ENCODE measurements at regions not wholly inside any gene's neighbourhood (a gene's known extent, or its start where the extent isn't known, plus 50 kb on each side); places are given as distances from the start of the nearest gene placed in this dataset.

DNA sequence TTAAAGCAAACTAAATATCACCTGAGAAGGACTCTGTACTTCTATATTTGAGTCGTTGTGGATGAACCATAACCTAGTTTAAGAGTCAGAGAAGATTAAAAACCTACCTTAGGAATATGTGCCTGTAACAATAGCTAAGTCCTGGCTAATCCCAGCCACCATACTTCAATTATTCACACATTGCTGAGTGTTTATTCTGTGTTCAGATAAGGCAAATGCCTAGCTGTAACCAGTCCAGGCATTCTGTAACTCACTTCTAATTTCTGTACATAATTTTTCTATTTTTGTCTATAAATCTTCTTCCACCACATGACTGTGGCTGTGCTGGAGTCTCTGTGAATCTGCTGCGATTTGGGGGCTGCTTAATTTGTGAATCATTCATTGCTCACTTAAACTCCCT is 441.9 kb upstream of the ADAMTS5 start:
- no peak for DNase-seq (ENCODE audit: low read depth)

DNA sequence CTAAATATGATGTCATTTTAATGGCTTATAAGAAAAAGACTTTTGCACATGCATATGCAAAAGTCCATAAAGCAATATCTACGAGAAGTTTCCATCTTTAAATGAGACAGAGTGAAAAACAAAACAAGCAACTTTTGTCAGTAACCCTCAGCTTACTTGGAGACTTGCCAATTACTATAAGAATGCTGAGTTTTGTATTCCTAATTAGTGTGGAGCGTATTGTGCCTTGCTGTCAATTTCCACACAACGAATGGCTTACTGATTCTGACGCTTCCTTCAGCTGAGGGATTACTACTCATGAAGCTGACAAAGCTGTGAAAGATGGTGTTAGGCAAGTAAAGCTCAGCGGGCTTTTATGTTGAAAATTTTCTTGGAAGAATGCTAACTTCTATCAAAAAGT is 440.4 kb upstream of the ADAMTS5 start:
- no peak for DNase-seq (ENCODE audit: low read depth)

DNA sequence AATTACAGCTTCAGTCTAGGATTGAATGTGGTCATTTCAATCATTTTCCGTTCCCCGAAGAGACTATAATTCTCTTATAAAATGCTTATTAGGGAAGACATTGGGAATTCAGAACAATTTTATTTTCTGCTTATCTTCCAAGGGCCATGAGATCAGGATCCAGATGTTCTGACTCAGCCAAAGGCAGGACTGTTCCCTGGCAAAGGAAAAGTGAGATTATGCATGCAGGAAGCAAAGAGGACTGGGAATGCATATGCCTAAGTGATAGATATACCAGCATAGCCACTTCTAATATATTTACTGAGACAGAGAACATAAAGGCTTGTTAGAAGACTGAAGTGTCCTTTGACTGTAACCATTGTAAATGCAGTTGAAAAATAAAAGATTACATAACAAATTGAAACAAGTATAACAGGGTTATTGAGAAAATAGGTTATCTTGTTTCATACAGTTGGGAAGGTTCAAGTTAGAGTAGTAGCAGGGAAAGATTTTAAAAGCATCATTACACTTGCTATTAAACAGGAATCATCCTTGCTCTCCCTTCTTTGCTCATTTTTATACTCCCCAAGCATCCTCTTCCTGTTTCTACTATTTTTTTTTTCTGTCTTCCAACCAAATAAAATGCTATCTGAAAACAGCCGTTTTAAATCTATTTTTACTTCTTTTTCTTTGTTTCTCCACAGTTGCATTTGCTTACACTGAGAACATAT is 439.6 kb upstream of the ADAMTS5 start:
- DNase-seq (ENCODE audit: low read depth), result no peak

DNA sequence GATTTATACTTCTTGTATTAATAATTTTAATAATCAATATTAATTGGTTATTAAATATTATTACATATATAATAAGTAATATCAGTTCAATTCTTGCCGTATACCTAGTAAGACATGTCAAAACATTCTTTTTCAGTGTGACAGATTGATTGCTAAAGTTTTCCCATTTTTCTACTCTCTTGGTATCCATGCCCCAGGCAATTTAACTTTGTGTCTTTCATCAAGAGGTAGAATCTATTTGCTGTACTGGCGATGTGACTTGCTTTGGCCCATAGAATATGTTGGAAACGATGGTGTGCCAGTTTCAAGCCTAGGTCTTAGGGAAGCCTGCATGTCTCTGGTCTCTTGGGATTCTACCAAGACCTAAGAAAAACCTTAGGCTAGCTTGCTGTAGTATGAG is 436.1 kb upstream of the ADAMTS5 start:
- DNase-seq (ENCODE audit: low read depth), result no peak

DNA sequence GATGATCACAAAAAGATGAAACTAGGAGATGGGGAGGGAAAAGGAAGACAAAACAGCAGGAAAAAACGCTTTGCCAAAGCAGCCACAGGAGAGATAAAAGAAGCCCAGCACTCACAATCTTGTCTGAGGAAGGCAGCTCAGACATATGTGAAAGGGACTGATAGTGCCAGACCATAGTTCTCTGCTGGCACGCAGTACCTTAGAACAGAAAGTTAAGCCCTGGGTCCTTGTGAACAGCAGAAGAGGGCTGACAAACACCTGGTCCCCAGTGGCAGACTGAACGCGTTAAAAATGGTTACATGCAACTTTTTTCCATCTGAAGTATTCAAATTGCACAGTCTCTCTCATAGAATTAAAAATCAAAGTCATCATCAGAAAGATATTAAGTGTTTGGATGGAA is 433.2 kb upstream of the ADAMTS5 start:
- DNase-seq (ENCODE audit: low read depth), result peak; percentile 3

DNA sequence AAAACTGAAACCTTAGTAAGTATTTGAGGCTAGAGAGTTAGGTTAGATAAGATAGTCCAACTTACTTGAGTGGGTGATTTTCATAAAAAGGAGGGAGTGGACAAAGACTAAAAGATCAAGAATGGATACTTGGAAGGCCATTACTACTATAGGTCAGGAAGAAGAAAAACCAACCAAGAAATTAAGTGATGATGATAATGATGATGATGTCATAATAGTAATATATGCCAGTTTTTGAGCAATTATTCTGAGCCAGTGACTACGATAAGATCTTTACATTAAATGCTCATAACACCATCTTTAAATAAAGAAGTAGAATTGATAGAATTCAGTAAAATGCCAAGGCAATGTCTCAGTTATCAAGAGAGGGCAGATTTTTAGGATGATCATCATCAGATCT is 430.7 kb upstream of the ADAMTS5 start:
- DNase-seq (ENCODE audit: low read depth), result no peak

DNA sequence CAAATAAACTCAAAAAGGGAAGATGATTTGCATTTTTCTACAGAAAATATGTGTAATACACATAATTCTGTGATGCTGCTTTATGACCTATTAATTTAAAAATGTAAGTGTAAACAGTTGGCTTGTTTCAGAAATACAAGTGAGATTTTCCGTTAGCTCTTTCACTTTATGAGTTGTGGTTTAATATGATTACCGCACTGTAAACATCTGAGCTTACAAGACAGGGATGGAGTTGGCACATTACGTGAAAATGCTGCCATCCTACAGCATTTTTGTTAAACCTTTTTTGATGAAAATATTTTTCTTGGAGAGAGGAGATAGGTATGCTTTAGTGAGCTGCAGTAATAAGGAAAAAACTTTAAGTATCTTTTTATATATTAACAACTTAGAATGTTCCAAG is 426.8 kb upstream of the ADAMTS5 start:
- no peak for DNase-seq (ENCODE audit: low read depth)

DNA sequence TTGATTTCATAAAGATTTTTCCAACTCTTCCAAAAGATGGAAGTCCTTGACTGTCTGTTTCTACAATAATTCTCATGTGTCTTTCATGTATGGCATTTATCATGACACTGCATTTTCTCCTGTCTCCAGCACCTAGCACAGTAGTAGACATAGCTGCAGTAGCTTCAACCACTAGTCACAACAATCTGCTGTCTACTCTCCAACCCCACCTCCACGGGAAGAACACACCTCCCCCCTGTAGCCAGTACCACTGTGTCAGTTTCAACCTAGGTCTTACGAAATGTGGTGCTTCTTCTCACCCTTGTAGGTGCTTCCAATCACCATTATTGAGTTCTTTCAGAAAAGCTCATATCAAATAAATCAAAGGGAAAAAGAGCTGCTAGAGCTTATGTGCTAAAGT is 425.1 kb upstream of the ADAMTS5 start:
- no peak for DNase-seq (ENCODE audit: low read depth)

DNA sequence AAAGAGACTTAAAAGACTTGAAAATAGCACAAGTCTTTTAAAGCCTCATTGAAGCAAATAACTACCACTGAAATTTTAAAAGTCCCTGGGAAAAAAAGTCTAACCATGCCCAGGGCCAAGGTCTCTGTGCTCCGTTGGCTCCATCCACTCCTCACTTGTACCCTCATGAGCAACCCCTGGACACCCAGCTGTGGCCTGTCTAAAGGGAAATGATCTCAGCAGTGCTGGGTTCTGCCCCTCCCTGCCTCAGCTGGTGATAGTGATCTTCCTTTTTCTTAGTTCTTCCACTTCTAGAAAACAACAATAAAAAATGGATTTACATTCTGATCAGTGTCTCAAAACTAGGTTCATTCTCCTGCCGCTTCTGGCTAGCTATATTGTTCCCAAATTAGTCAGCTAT is 423.5 kb upstream of the ADAMTS5 start:
- DNase-seq (ENCODE audit: low read depth), result no peak

DNA sequence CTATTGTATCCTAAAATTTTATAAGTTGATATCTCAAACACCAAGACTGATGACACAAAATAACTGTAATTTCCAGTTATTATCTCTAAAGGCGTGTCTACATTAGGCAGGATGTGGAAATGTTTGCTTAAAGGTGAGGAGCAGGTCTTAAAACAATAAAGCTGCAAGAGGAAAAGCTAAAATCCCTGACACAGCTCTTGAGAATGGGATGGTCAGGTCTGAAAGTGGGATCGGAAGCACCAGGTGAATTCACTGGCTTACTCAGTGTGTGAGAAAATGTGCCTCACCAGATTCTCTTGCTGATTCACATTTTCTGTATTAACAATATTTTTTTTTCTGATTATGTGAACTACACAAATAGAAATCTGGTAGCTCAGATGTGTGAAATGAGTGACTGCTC is 421.9 kb upstream of the ADAMTS5 start:
- DNase-seq (ENCODE audit: low read depth), result no peak

DNA sequence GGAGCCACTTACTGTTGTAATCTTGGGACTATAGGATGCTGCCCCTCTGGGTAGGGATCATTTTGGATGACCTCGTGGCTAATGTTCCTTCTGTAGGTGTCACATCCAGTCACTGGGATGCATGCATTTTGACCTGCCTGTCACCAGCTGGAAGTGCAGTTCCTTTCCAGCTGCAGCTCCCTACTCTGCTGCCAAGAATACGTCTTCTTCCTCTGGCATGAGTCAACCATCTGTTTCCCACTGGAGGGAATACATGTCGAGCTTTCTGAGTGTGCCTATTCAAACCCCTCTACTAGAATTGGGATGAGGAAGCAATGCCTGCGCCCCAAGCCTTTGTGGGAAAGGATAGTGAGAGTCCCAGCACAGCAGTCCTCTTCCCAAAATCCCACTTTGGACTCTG is 415.5 kb upstream of the ADAMTS5 start:
- peak; percentile 22 for DNase-seq (ENCODE audit: low read depth)

DNA sequence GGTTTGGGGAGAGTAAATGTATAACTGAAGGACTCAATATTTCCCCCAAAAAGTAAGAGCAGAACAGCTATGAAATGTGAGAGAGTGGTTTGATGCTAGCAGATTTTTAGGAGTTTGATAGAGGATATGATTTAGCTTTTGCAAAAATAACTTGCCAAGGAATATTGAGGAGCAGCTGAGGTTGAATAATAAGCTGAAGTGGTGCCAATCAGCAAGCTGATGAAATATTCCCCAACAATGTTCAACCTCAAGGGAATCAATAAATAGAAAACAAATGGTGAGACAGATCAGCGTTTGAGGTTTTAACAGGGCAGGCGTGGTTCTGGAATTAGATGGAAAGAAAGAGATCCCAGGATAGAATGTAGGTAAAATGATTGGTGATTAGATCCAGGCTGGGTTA is 413.4 kb upstream of the ADAMTS5 start:
- no peak for DNase-seq (ENCODE audit: low read depth)

DNA sequence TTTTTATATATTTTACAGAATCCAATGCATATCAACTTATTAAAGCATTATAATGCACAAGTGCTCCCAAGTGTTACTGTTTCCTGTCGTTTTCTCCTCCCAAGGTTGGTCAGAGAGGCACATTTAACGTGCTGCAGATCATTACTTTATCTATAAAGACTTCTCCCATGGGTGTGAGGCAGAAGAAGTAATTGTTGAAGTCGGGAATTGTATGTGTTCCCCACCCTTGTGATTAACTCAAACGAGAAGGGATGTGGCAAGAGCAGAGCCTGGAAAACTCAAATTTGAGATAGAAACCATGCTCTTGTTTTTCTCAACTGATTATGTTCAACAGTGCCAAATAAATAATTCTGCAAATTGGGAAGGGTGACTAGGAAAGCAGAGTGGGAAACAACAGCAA is 412.5 kb upstream of the ADAMTS5 start:
- no peak for DNase-seq (ENCODE audit: low read depth)

DNA sequence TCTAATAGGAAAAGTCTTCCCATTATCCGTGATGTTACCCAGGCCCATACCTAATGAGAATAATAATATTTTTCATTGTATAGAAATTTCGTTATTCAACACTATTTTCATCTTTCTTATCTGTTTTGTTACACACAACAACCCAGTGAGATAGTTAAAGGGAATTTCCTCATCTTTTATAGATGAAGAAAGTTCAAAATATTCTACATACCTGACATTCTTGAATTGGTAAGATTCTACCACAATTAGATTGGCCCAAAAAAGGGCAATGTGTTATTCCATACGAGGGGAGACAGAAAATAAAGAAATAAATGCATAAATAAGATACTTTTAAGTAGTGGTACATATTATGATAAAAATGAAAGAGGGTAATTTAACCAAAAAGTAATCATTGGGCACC is 405.5 kb upstream of the ADAMTS5 start:
- DNase-seq (ENCODE audit: low read depth), result no peak

DNA sequence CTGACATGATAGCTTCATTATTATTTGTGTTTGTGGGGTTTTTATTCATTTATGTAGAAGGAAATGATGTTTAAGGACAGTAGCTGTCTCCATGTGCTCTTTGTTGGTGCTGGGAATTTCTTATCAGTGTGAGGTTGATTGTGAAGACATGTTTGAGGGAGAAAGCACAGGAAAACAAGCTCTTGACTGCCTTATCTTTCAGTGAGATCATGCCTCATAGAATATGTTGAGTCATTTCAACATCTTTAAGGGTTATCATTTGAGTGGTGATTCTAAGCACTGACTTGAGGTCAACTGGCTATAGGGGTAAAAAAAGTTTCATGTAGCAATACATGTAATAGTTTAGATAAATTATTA is 405.1 kb upstream of the ADAMTS5 start:
- DNase-seq (ENCODE audit: low read depth), result no peak

DNA sequence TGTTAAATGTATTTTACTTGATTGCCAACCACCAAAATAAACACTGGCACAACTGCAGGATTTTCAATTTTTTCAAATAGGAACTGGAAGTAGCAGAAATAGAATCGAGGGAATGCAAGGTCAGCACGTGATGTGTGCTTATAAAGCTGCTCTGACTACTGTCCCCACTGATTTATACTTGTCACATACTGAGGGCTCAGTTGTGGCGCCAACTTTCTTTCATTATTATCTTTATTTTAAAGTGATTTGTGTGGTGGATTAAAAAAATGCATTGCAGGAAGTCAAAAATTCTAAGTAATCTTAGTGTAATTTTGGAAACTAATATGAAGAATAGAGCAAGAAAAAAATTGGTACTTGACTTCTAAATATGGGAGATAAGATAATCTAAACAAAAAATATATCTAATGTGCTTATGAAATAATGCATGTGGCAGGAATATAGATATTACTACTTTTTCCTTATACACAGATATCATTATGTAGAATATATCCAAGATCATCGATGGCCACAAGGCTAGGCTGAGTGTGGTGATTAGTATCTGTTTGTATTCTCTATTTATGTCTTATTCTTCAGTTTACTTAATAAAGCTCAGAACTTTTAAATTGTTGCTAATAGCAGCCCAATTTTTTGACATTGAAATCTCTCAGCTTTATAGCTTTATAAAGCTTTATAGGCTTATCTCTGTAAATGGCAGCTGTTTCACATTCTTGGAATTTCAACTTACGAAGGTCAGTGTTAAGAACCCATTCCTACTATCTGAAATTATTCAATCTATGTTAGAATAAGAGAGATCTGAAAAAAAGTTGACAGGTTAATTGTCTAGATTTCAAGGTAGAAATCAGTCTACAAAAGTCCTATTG is 404.5 kb upstream of the ADAMTS5 start:
- DNase-seq (ENCODE audit: low read depth), result no peak

DNA sequence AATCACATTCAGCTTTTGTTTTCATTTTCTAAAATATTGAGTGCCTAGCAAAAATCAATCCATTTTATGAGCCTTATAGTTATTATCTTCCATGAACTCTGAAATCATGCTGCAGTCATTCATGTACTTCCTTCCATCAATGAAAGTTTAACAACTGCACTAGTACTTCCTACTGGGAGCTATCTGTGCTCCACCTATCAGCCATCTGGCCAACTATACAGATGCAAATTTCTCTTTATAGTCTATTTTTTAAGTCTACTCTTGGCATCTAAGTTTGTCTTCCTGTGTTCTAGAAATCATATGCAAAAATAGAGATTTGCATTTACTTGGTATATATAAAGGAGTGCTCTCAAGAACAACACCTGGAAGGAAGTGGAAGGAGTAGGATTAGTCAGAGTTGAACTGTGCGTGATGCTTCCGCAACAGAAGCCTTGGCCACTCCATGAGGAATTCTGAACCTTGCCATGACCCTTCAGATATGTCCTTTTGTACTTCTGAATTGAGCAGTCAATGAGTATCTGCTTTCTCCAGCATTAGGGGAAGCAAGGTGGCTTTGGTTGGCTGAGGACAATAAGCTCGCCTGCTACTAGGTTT is 403.2 kb upstream of the ADAMTS5 start:
- no peak for DNase-seq (ENCODE audit: low read depth)

DNA sequence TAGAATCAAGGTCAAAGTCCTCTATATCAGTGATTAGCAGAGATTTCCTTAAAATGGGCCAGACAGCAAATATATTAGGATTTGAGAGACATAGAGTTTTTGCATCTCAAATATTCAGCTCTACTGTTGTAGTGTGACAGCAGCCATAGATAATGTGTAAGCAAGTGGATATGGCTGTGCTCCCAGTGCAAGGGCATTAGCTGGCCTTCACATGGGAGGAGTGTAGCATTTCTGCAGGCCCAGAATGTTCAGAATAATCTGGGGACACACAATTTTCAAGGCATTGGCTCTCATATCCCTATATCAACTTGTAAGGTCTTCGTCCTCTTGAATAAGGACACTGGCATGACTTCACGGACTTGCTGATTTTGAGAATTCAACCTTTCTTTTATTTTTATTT is 402.3 kb upstream of the ADAMTS5 start:
- no peak for DNase-seq (ENCODE audit: low read depth)

DNA sequence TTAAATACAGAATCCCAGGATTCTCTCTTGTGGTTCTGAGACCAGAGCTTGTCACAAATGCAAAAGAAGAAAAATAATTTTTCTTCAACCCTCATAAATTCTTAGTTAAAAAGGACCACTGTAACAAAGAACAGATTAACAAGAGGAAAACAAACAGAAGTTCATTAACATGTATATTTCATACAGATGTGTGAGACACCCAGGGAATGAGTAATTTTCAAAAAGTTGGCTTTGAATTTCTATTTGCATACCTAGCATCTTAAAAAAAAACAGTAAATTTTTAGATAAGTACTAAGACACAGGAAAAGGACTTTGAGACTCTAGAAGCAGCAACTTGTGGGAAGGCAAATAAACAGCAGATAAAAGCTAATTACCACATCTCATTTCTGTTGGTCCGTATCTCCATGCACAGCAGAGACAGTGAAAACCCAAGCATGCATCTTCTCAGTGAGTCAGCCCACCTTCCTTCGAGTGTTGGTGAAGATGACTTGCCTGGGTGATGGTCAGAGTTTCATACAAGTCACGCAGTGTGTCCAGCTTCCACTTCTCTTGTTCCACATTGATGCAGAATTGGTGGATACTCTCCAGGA is 399.9 kb upstream of the ADAMTS5 start:
- no peak for DNase-seq (ENCODE audit: low read depth)

DNA sequence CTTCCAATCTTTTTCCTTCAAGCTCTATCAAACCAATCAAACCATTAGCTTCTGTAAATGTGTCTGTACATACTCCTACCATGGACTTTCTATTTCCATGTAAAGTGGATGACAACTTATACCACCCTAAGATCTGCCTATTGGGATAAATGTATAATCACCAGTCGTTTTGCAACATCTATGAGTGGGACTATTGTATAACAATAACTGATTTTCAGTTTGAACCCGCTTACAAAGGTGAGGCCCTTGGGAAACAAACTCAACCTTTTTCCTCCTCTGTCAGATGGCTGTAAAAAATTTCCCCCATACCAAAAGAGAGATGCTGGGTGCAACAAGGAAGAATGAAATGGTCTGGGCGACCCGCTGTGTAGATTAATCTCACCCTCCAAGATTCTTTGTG is 399.1 kb upstream of the ADAMTS5 start:
- no peak for DNase-seq (ENCODE audit: low read depth)

DNA sequence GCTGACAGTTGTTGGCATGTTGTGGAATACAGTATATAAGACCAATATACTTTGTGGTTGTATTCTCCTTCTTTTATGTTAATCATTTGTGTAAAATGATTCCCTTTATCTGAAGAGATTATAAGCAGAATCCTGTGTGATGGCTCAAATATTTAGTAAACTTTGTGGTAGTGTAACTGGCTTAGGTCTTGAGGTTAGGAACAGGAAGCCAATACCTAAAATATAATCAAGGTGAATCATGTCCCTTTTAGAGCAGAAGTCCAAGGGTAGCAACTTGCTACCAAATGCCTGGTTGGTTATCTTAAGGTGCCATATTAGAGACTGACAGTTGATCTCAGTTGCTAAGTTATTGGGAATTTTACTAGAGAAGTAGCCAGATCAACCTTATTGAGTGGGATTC is 398.5 kb upstream of the ADAMTS5 start:
- DNase-seq (ENCODE audit: low read depth), result peak; percentile 62

DNA sequence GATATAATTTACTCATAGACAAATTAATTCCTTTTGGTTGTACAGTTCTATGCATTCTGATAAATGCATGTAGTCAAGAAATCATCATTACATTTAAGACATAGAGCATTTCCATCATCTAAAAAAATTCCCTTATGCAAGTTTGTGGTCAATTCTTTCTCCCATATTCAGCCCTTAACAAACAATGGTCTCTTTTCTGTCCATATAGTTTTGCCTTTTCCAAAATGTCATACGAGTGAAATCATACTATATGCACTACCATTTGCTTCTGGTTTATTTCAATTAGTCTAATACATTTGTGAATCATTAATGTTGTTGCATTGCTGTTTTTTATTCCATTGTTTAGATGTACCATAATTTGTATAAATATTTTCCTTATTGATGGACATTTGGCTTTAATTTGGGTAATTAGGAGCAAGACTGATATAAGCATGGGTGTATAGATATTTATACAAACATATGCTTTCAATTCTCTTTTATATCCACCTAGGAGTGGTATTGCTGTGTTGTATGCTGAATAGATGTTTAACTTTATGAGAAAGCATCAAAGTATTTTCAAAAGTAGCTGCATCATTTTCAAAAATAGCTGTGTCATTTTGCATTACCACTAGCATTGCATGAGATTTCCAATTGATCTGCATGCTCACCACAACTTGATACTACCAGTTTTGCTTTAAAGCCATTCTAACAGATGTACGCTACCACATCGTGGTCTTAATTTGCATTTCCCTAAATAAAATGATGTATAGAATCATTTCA is 397.0 kb upstream of the ADAMTS5 start:
- no peak for DNase-seq (ENCODE audit: low read depth)
